Uterus (tissue), 3 donors: ENCODE measurements at regions not wholly inside any gene's neighbourhood (a gene's known extent, or its start where the extent isn't known, plus 50 kb on each side); places are given as distances from the start of the nearest gene placed in this dataset.
"Not testable (repeated sequence)": the region's sequence is repeated elsewhere in the genome, so short reads cannot be mapped to it uniquely, and the experiment has no call there.

Experiments
- DNase-seq, 2 donors: peaks; one replicate each; pipeline ENCODE4 v3.0.0-alpha.2; 2019 to 2020
- H3K27ac ChIP-seq, 2 donors: fragments of 200-600 bp; sonication (generic); 1 replicate in 1 of 2; 2 replicates in 1 of 2; pipeline ENCODE4 v1.5.1; 2016 to 2018
- H3K27me3 ChIP-seq, 2 donors: fragments of 200-600 bp; sonication (generic); one replicate each; pipeline ENCODE4 v1.5.1; 2018 to 2019; ENCODE audit warnings: control low read depth in 1 of 2
- H3K36me3 ChIP-seq, 2 donors: fragments of 200-600 bp; sonication (generic); one replicate each; pipeline ENCODE4 v1.5.1; 2019; ENCODE audit warnings: control low read depth in 1 of 2
- H3K4me1 ChIP-seq, 2 donors: fragments of 200-600 bp; sonication (generic); one replicate each; pipeline ENCODE4 v1.5.1; 2018 to 2019; ENCODE audit warnings: control low read depth in 1 of 2
- H3K4me3 ChIP-seq, 2 donors: fragments of 200-600 bp; sonication (generic); 1 replicate in 1 of 2; 2 replicates in 1 of 2; pipeline ENCODE4 v1.5.1; 2018 to 2019; ENCODE audit warnings: mild to moderate bottlenecking in 1 of 2
- H3K9me3 ChIP-seq, 2 donors: fragments of 200-600 bp; sonication (generic); one replicate each; pipeline ENCODE4 v1.5.1; 2019; ENCODE audit warnings: control low read depth in 1 of 2
- POLR2A ChIP-seq, 2 donors: fragments of 450-650 bp; IDR thresholded peaks; one replicate each; pipeline ENCODE4 v1.6.1; 2016; ENCODE audit warnings: antibody characterized with exemption in 2 of 2, mild to moderate bottlenecking in 1 of 2, moderate library complexity in 1 of 2
- intact Hi-C: fragments of 100-400 bp; cut with DNase I; formaldehyde crosslinking; loops from one replicate; pipeline ENCODE4 v1.15.1; 2023; ENCODE audit warnings: low total_unique reads
- TF ChIP-seq, protein P1 (sequence below), 4 experiments: fragments of 200-600 bp in 2 of 4; fragments of 450-650 bp in 2 of 4; sonication (generic) in 2 of 4; IDR thresholded peaks; one replicate each; pipeline ENCODE4 v1.5.1; 2016 to 2019; ENCODE audit warnings: antibody characterized with exemption in 4 of 4, mild to moderate bottlenecking in 2 of 4, moderate library complexity in 1 of 4
- donor health status: DM: yes; HTN: yes; CAD: no.

DNA sequence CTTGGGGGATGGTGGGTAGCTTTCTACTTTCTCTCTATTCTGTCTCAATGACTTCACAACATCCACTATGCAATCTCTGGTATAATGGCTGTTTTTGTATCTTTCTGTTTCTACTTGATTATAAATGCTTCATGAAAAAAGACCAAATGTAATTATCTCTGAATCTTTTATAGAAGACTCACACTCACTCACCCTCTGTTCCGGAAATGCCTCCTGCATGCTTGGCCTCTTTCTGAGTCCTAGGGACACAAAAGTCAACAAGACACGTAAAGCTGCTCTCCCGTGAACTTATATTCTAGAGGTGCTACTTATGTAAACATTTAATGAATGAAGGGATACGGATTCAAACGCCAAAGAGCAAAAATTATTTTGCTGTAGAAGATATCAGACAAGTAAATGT lies 502.2 kb upstream of the SOX11 start:
- Histone ChIP-seq H3K36me3 (no peaks in the 10 kb centered on the region), H3K27me3 (no peaks in the 10 kb centered on the region), H3K4me3 (no peak overlapping the region), H3K9me3 (no peaks in the 10 kb centered on the region), H3K4me1 (no peaks in the 10 kb centered on the region), H3K27ac (no peak overlapping the region)
- intact Hi-C loops, result no loop called here
- TF ChIP-seq, protein P1, sequence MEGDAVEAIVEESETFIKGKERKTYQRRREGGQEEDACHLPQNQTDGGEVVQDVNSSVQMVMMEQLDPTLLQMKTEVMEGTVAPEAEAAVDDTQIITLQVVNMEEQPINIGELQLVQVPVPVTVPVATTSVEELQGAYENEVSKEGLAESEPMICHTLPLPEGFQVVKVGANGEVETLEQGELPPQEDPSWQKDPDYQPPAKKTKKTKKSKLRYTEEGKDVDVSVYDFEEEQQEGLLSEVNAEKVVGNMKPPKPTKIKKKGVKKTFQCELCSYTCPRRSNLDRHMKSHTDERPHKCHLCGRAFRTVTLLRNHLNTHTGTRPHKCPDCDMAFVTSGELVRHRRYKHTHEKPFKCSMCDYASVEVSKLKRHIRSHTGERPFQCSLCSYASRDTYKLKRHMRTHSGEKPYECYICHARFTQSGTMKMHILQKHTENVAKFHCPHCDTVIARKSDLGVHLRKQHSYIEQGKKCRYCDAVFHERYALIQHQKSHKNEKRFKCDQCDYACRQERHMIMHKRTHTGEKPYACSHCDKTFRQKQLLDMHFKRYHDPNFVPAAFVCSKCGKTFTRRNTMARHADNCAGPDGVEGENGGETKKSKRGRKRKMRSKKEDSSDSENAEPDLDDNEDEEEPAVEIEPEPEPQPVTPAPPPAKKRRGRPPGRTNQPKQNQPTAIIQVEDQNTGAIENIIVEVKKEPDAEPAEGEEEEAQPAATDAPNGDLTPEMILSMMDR (IDR thresholded peaks at IDR 0.05), result no peak
- no peak for TF ChIP-seq POLR2A (IDR thresholded peaks at IDR 0.05)
- DNase-seq, result no peak

DNA sequence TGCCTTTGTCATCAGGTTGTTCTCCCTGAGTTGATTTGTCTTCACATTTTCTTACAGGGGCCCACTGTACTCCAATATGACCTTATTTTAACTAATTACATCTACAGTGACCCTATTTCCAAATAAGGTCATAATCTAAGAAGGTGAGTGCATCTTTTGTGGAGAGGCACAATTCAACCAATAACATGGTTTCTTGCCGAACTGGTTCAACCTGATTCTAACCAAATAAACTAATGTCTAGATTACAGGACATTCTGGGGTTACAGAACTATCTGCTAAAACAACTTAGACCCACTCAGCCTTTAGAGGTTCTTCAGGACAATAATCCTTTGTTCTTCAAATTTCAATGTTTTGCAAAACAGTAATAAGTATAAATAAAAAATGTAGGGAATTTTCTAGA lies 496.5 kb upstream of the SOX11 start:
- TF ChIP-seq, protein P1 (IDR thresholded peaks at IDR 0.05), result no peak
- no peak for TF ChIP-seq POLR2A (IDR thresholded peaks at IDR 0.05)
- H3K4me1 ChIP-seq, result no peaks in the 10 kb centered on the region
- H3K27me3 ChIP-seq, result no peaks in the 10 kb centered on the region
- no peak overlapping the region for H3K27ac ChIP-seq
- no peaks in the 10 kb centered on the region for H3K36me3 ChIP-seq
- H3K4me3 ChIP-seq, result no peak overlapping the region
- intact Hi-C loops, result no loop called here
- no peak for DNase-seq
- no peaks in the 10 kb centered on the region for H3K9me3 ChIP-seq

DNA sequence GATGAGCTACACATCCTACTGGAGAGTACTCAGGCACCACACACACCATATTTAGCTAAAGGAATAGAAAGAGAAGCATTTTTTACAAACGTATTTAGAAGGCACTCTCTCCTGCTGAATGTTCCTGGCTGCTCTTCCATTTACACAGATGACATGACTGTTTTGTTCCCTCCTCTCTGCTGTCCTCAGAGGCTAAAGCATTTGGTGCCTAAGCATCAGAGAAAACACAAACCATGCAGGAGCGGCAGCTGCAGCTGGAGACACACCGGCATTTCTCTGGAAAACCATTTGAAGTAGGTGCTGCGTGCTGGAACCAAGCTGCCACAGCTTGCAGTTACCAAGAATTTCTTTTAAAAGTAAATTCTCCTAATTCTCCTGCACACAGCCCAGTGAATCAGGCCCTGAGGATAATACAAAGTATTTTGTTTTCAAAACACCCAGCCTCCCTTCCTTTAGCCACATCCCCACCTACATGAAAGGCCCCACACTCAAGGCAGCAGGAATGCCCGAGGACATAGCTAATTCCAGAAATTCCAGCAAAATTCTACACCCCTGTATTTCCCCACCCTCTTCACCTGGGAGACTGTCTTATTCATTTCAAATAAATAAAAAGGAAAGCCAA lies 488.9 kb upstream of the SOX11 start:
- no peak overlapping the region for H3K27ac ChIP-seq
- TF ChIP-seq POLR2A (IDR thresholded peaks at IDR 0.05), result no peak
- TF ChIP-seq, protein P1 (IDR thresholded peaks at IDR 0.05), result no peak

DNA sequence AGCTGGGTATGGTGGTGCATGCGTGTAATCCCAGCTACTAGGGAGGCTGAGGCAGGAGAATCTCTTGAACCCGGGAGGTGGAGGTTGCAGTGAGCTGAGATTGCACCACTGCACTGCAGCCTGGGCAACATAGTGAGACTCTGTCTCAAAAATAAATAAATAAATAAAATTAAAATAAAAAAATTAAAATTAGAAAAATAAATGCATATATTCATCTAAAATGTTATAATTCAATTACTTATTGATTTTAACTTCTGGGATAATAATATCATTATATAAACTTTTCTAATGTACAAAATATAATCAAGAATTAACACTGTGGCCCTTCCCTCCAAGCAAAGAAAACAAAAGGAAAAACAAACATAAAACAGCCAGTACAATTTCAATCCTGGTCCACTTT lies 485.4 kb upstream of the SOX11 start:
- H3K4me3 ChIP-seq, intact Hi-C loops, H3K27ac ChIP-seq, H3K9me3 ChIP-seq, H3K36me3 ChIP-seq, DNase-seq, H3K27me3 ChIP-seq, H3K4me1 ChIP-seq: not testable (repeated sequence)

More for the DNA sequence above, 488.9 kb upstream of the SOX11 start:
- Histone ChIP-seq H3K4me1 (no peaks in the 10 kb centered on the region), H3K36me3 (no peaks in the 10 kb centered on the region), H3K9me3 (no peaks in the 10 kb centered on the region), H3K27me3 (no peaks in the 10 kb centered on the region), H3K4me3 (no peak overlapping the region)
- intact Hi-C loops, result no loop called here
- DNase-seq, result no peak

DNA sequence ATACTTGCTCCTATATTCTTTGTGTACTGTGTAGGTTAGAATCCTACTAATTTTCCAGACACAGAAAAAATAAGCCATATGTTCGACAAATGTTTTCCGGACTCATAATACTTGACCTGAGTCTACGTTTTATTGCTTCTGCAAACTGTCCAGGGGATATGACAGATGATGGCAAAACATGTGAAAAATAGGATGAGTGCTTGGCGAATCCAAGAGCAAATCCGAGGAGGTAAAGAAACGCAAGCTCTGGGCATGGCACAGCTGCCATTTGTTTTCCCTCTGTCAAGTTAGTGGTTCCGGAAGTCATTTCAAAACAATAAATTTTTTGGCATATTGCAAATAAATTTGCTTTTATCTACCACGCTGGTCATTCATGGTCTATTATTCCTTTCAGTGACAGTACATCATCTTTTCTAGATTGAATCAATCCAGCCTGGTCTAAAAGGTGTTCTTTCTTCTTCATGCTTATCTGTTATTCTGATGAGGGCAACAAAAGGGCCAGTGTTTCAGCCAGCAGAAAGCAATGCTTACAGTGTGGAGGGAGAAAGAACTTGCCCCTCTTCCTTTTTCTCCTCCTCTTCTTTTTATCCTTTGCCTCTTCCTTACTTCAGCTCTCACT lies 476.1 kb upstream of the SOX11 start:
- TF ChIP-seq POLR2A (IDR thresholded peaks at IDR 0.05), result no peak
- TF ChIP-seq, protein P1 (IDR thresholded peaks at IDR 0.05), result no peak
- intact Hi-C loops, result no loop called here
- Histone ChIP-seq H3K36me3 (no peaks in the 10 kb centered on the region), H3K27ac (no peak overlapping the region), H3K4me3 (no peak overlapping the region), H3K9me3 (no peaks in the 10 kb centered on the region), H3K27me3 (no peaks in the 10 kb centered on the region), H3K4me1 (no peaks in the 10 kb centered on the region)
- no peak for DNase-seq
